ENCODE measurements at regions not wholly inside any gene's neighbourhood (a gene's known extent, or its start where the extent isn't known, plus 50 kb on each side); places are given as distances from the start of the nearest gene placed in this dataset.

- no peak for DNase-seq
Observed at GRCh38 chr20:23251779-23252178, 98.8 kb upstream of the NXT1 start.

GRCh38 chr20:23249541-23249940 lies 101.0 kb upstream of the NXT1 start:
- DNase-seq: no peak

GRCh38 chr20:23248461-23248882 lies 102.1 kb upstream of the NXT1 start:
- no peak for DNase-seq

- no peak for DNase-seq
Observed at GRCh38 chr20:23246717-23247664, 103.6 kb upstream of the NXT1 start.

GRCh38 chr20:23245553-23246181 lies 104.9 kb upstream of the NXT1 start:
- DNase-seq: peak; percentile 41

- no peak for DNase-seq
Observed at GRCh38 chr20:23244916-23245552, 105.6 kb upstream of the NXT1 start.

- no peak for DNase-seq
Observed at GRCh38 chr20:23244156-23244915, 106.3 kb upstream of the NXT1 start.

- no peak for DNase-seq
Observed at GRCh38 chr20:23243791-23244155, 106.8 kb upstream of the NXT1 start.

- DNase-seq: no peak
Observed at GRCh38 chr20:23242556-23243180, 107.9 kb upstream of the NXT1 start.

GRCh38 chr20:23242104-23242503 lies 108.5 kb upstream of the NXT1 start:
- DNase-seq: no peak

- DNase-seq: no peak
Observed at GRCh38 chr20:23241416-23241815, 109.2 kb upstream of the NXT1 start.

GRCh38 chr20:23240519-23240918 lies 110.1 kb upstream of the NXT1 start:
- no peak for DNase-seq

- no peak for DNase-seq
Observed at GRCh38 chr20:23237201-23237600, 113.4 kb upstream of the NXT1 start.

- peak; percentile 32 for DNase-seq
Observed at GRCh38 chr20:23235173-23236027, 115.2 kb upstream of the NXT1 start.

GRCh38 chr20:23234311-23235078 lies 116.1 kb upstream of the NXT1 start:
- no peak for DNase-seq

- no peak for DNase-seq
Observed at GRCh38 chr20:23233341-23233740, 117.2 kb upstream of the NXT1 start.

GRCh38 chr20:23232679-23233308 lies 117.8 kb upstream of the NXT1 start:
- no peak for DNase-seq

- DNase-seq: no peak
Observed at GRCh38 chr20:23232219-23232581, 118.4 kb upstream of the NXT1 start.

- no peak for DNase-seq
Observed at GRCh38 chr20:23231561-23232218, 118.9 kb upstream of the NXT1 start.

All from midbrain (tissue), 1 donor.